ENCODE measurements at regions not wholly inside any gene's neighbourhood (a gene's known extent, or its start where the extent isn't known, plus 50 kb on each side); places are given as distances from the start of the nearest gene placed in this dataset.
"Not testable (repeated sequence)": the region's sequence is repeated elsewhere in the genome, so short reads cannot be mapped to it uniquely, and the experiment has no call there.

- Mint-ChIP-seq H3K27ac (no peak overlapping the region), H3K4me3 (no peak overlapping the region), H3K9me3 (no peaks in the 10 kb centered on the region), H3K4me1 (no peaks in the 10 kb centered on the region), H3K27me3 (no peaks in the 10 kb centered on the region), H3K36me3 (ENCODE audit: low read depth) (no peaks in the 10 kb centered on the region)
- ChIA-PET CTCF (interaction anchor here (0.7 kb wide), 1 partner anchor 15 kb away, joined by 3 read pairs; no protein-coding TSS in a partner anchor), POLR2A (no interaction called here)
- no peak for DNase-seq
Measured at GRCh38 chr7:32223071-32223650, 153.0 kb upstream of the PDE1C start.

DNA sequence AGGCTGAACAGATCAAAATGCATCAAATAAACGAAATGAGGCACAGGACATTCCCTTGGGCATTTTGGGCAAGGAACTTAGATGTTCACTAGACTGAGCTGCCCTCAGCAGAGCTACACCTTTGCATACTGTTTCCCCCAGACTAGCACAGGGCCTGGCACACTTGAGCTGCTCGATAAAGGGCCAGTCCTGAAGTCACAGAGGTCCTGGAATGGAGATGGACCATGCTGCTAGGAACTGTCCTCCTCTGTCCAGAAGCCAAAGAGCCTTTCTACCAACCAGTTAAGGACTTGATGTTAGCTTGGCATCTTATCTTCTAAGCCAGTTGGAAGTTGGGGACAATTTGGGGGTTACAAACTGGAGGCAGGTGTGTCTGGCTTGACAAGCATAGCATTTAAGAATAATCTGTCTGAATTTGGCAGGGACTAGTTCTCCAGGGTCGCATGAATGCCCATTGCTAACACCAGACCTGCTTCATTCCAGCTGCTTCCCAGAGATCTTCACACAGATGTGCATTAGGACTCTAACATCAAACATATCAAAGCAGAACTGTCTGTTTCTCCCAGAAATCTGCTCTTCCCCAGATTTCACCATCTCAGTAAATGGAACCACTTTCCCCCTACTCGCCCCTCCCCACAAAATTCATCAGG, 152.2 kb upstream of the PDE1C start:
- ChIA-PET POLR2A (no interaction called here), CTCF (interaction anchor here (0.6 kb wide), 1 partner anchor 145 kb away, joined by 3 read pairs; no protein-coding TSS in a partner anchor)
- no peak overlapping the region for H3K27ac Mint-ChIP-seq
- H3K36me3 Mint-ChIP-seq (ENCODE audit: low read depth): no peaks in the 10 kb centered on the region
- H3K4me3 Mint-ChIP-seq: no peak overlapping the region
- no peaks in the 10 kb centered on the region for H3K4me1 Mint-ChIP-seq
- no peaks in the 10 kb centered on the region for H3K27me3 Mint-ChIP-seq
- H3K9me3 Mint-ChIP-seq: no peaks in the 10 kb centered on the region
- DNase-seq: no peak

- H3K36me3 Mint-ChIP-seq (ENCODE audit: low read depth): no peaks in the 10 kb centered on the region
- no peak overlapping the region for H3K4me3 Mint-ChIP-seq
- no peaks in the 10 kb centered on the region for H3K27me3 Mint-ChIP-seq
- H3K4me1 Mint-ChIP-seq: no peaks in the 10 kb centered on the region
- H3K9me3 Mint-ChIP-seq: no peaks in the 10 kb centered on the region
- POLR2A ChIA-PET: no interaction called here
- no peak for DNase-seq
- H3K27ac Mint-ChIP-seq: no peak overlapping the region
- CTCF ChIA-PET: interaction anchor here (0.6 kb wide), 1 partner anchor 145 kb away, joined by 3 read pairs; no protein-coding TSS in a partner anchor
Measured at GRCh38 chr7:32221736-32222135, 151.5 kb upstream of the PDE1C start.

GRCh38 chr7:32221056-32221455, 150.8 kb upstream of the PDE1C start:
- H3K9me3 Mint-ChIP-seq: no peaks in the 10 kb centered on the region
- H3K36me3 Mint-ChIP-seq (ENCODE audit: low read depth): no peaks in the 10 kb centered on the region
- ChIA-PET CTCF (no interaction called here), POLR2A (no interaction called here)
- no peaks in the 10 kb centered on the region for H3K27me3 Mint-ChIP-seq
- no peak overlapping the region for H3K4me3 Mint-ChIP-seq
- H3K27ac Mint-ChIP-seq: no peak overlapping the region
- no peak for DNase-seq
- H3K4me1 Mint-ChIP-seq: no peaks in the 10 kb centered on the region

GRCh38 chr7:32219831-32220230, 149.6 kb upstream of the PDE1C start:
- DNase-seq; H3K4me3 Mint-ChIP-seq; H3K27ac Mint-ChIP-seq; CTCF ChIA-PET; H3K36me3 Mint-ChIP-seq (ENCODE audit: low read depth); H3K9me3 Mint-ChIP-seq; POLR2A ChIA-PET; H3K27me3 Mint-ChIP-seq; H3K4me1 Mint-ChIP-seq: not testable (repeated sequence)

DNA sequence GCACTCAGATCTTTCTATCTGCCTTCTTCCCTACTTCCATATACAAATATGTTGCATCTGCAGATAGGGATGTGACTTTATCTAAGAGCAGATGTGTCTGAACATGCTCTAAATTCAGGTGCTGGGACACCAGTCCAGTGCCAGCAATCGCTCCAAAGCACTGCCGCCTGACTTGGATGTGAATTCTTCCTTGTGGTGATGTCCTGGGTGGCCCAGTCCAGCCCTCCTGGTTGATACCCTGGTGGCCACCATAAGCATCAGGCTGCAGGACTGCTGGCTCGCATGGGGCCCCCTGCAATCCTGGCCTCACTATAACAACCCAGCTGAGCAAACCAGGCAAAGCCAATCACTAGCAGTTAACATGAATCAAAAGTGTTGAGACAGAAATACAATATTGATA, 149.2 kb upstream of the PDE1C start:
- no peaks in the 10 kb centered on the region for H3K9me3 Mint-ChIP-seq
- no peaks in the 10 kb centered on the region for H3K4me1 Mint-ChIP-seq
- DNase-seq: no peak
- H3K36me3 Mint-ChIP-seq (ENCODE audit: low read depth): no peaks in the 10 kb centered on the region
- no peak overlapping the region for H3K4me3 Mint-ChIP-seq
- H3K27me3 Mint-ChIP-seq: no peaks in the 10 kb centered on the region
- ChIA-PET POLR2A (no interaction called here), CTCF (no interaction called here)
- no peak overlapping the region for H3K27ac Mint-ChIP-seq

GRCh38 chr7:32218741-32219288, 148.6 kb upstream of the PDE1C start:
- ChIA-PET CTCF (no interaction called here), POLR2A (no interaction called here)
- no peaks in the 10 kb centered on the region for H3K4me1 Mint-ChIP-seq
- no peak overlapping the region for H3K27ac Mint-ChIP-seq
- H3K36me3 Mint-ChIP-seq (ENCODE audit: low read depth): no peaks in the 10 kb centered on the region
- no peaks in the 10 kb centered on the region for H3K9me3 Mint-ChIP-seq
- H3K4me3 Mint-ChIP-seq: no peak overlapping the region
- no peak for DNase-seq
- no peaks in the 10 kb centered on the region for H3K27me3 Mint-ChIP-seq

- H3K36me3 Mint-ChIP-seq (ENCODE audit: low read depth): no peaks in the 10 kb centered on the region
Measured at GRCh38 chr7:32218154-32218467, 147.9 kb upstream of the PDE1C start.

DNA sequence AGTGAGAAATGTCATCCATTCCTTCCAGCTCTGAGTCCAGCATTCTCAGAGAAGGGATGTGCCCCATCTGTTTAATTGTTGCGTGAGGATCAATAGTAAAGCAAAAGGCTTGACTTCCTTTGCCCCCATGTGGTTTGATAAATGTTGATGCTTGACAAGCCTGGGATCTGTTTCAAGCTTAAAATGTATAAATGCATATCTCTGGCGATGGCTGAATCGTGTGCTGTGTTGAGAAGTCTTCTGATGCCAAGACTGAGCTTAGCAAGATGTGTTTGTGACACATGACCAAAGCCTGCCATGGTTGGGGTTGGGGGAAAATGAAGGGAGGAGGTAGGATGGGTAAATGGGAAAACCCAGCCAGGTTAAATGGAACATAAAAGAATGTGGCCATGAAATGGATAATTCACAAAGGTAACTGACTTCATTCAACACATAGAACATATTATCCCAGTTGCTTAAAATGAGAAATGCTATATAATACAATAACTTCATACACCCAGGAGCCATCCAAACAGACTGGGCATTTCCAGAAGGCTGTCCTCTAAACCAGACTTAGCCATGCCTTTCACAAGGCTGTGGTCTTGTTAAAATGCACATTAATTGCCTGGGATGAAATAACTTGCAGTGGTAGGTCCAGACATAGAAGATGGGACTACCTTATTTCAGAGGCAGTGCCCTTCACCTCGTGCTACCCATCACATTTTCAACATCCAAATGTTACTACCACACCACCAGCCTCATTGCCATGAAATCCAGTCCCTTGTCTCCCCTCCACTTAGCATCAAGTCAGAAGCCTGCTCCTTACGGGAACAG, 147.3 kb upstream of the PDE1C start:
- H3K9me3 Mint-ChIP-seq: no peaks in the 10 kb centered on the region
- H3K4me1 Mint-ChIP-seq: no peaks in the 10 kb centered on the region
- H3K4me3 Mint-ChIP-seq: no peak overlapping the region
- H3K27ac Mint-ChIP-seq: no peak overlapping the region
- ChIA-PET POLR2A (no interaction called here), CTCF (no interaction called here)
- no peaks in the 10 kb centered on the region for H3K27me3 Mint-ChIP-seq
- no peak for DNase-seq
- H3K36me3 Mint-ChIP-seq (ENCODE audit: low read depth): no peaks in the 10 kb centered on the region

More at GRCh38 chr7:32218154-32218467, 147.9 kb upstream of the PDE1C start:
- H3K27me3 Mint-ChIP-seq: no peaks in the 10 kb centered on the region
- DNase-seq: no peak
- ChIA-PET POLR2A (no interaction called here), CTCF (no interaction called here)
- no peak overlapping the region for H3K4me3 Mint-ChIP-seq
- no peak overlapping the region for H3K27ac Mint-ChIP-seq
- H3K9me3 Mint-ChIP-seq: no peaks in the 10 kb centered on the region
- H3K4me1 Mint-ChIP-seq: no peaks in the 10 kb centered on the region

- H3K27me3 Mint-ChIP-seq: no peaks in the 10 kb centered on the region
- H3K4me1 Mint-ChIP-seq: no peaks in the 10 kb centered on the region
- no peaks in the 10 kb centered on the region for H3K9me3 Mint-ChIP-seq
- DNase-seq: no peak
- ChIA-PET CTCF (no interaction called here), POLR2A (no interaction called here)
- no peak overlapping the region for H3K27ac Mint-ChIP-seq
- H3K36me3 Mint-ChIP-seq (ENCODE audit: low read depth): no peaks in the 10 kb centered on the region
- H3K4me3 Mint-ChIP-seq: no peak overlapping the region
Measured at GRCh38 chr7:32216759-32217158, 146.6 kb upstream of the PDE1C start.

DNA sequence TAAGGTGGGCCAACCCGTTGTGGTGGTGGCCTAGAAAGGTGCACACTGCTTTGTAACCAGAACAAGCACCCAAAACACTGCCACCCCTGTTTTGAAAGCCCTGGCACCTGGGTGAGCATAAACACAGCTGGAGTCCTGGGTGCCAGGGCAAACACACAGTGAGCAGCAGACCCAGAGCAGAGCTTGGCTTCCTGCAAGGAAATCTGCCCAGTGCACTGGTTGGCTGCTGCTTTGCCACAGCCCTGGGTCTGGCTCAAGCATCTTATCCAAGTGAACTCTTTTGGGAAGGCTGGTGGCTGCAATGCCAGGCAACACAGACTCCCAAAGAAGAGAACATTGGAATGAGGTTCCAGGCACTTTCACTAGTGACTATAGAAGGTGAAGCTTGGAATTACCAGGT, 145.5 kb upstream of the PDE1C start:
- Mint-ChIP-seq H3K27me3 (no peaks in the 10 kb centered on the region), H3K9me3 (no peaks in the 10 kb centered on the region), H3K36me3 (ENCODE audit: low read depth) (no peaks in the 10 kb centered on the region), H3K27ac (no peak overlapping the region), H3K4me1 (no peaks in the 10 kb centered on the region), H3K4me3 (no peak overlapping the region)
- CTCF ChIA-PET: no interaction called here
- no peak for DNase-seq
- POLR2A ChIA-PET: no interaction called here

GRCh38 chr7:32214913-32215312, 144.7 kb upstream of the PDE1C start:
- ChIA-PET POLR2A (no interaction called here), CTCF (no interaction called here)
- Mint-ChIP-seq H3K4me3 (no peak overlapping the region), H3K27me3 (no peaks in the 10 kb centered on the region), H3K36me3 (ENCODE audit: low read depth) (no peaks in the 10 kb centered on the region), H3K27ac (no peak overlapping the region), H3K4me1 (no peaks in the 10 kb centered on the region), H3K9me3 (no peaks in the 10 kb centered on the region)
- DNase-seq: no peak

DNA sequence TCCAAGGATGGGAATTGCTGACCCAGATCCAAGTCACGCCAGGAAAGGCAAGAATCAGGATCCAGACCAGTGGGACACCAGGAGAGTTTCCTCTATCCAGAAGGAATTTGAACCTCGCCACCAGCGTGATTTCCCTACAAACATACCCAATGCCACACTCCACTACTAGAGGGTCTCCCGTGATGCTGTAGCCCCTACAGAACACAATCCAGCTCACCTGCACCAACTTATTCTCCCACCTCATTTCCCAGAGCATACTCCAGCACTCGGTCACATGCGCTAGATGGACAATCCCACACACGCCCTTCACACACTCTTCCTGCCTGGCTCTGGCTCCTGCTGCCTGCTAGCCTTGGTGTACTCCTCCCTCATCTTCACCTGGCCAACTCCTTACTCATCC, 142.1 kb upstream of the PDE1C start:
- no peak for DNase-seq
- Mint-ChIP-seq H3K4me3 (no peak overlapping the region), H3K27me3 (no peaks in the 10 kb centered on the region), H3K36me3 (ENCODE audit: low read depth) (no peaks in the 10 kb centered on the region), H3K9me3 (no peaks in the 10 kb centered on the region), H3K4me1 (no peaks in the 10 kb centered on the region), H3K27ac (no peak overlapping the region)
- CTCF ChIA-PET: interaction anchor here (0.7 to 1.7 kb wide), 2 partner anchors 18 to 267 kb away, joined by 3 to 4 read pairs; no protein-coding TSS in a partner anchor
- POLR2A ChIA-PET: no interaction called here
